IMR-90 (cell line): ENCODE measurements at regions not wholly inside any gene's neighbourhood (a gene's known extent, or its start where the extent isn't known, plus 50 kb on each side); places are given as distances from the start of the nearest gene placed in this dataset.

Experiments
- ATAC-seq: fragments of 200-7000 bp; cut with Tn5 transposase; 2 replicates; pipeline ENCODE4 v1.9.1; 2020; ENCODE audit warnings: low read depth, mild to moderate bottlenecking, moderate library complexity
- BruUV-seq: library from RNA; stranded (reverse); fragments of 400-500 nt; replicated peaks from 2 replicates; lab custom pipeline; 2021; lab: Mats Ljungman, UMichigan
- CTCF ChIA-PET: fragments of 300-600 bp; formaldehyde crosslinking; extraction: SDS; loops from one replicate; lab custom pipeline; 2021; ENCODE audit warnings: antibody characterized with exemption; lab: Yijun Ruan, JAX
- POLR2A ChIA-PET: fragments of 300-600 bp; sonication (Branson Sonifier 250); formaldehyde crosslinking; loops from one replicate; lab custom pipeline; 2022; ENCODE audit warnings: antibody characterized with exemption; ENCODE audit not compliant: unreplicated experiment; lab: Charles Lee
- DNase-seq: peaks from one replicate; pipeline ENCODE4 v3.0.0; 2013
- H2AFZ ChIP-seq: replicated peaks from 2 replicates; pipeline ENCODE3; 2013; ENCODE audit warnings: low read length, mild to moderate bottlenecking; ENCODE audit not compliant: poor library complexity
- H2AK5ac ChIP-seq: 2 replicates; pipeline ENCODE4 v1.6.1; 2013; ENCODE audit warnings: low read depth, low read length, inconsistent platforms
- H2AK9ac ChIP-seq: replicated peaks from 2 replicates; pipeline ENCODE3; 2013; ENCODE audit warnings: mild to moderate bottlenecking, low read depth, low read length, moderate library complexity; ENCODE audit not compliant: poor library complexity
- H2BK120ac ChIP-seq: 2 replicates; pipeline ENCODE4 v1.6.1; 2013; ENCODE audit warnings: low read depth, low read length, inconsistent platforms
- H2BK15ac ChIP-seq: 3 replicates; pipeline ENCODE4 v1.6.1; 2013; ENCODE audit warnings: low read depth, low read length, inconsistent platforms
- H2BK20ac ChIP-seq: 2 replicates; pipeline ENCODE4 v1.6.1; 2013; ENCODE audit warnings: low read depth, mild to moderate bottlenecking, inconsistent platforms, low read length, moderate library complexity
- H2BK5ac ChIP-seq: 2 replicates; pipeline ENCODE4 v1.6.1; 2013; ENCODE audit warnings: mild to moderate bottlenecking, low read depth, low read length, inconsistent platforms; ENCODE audit not compliant: poor library complexity, severe bottlenecking
- H3K14ac ChIP-seq: replicated peaks from 2 replicates; pipeline ENCODE4 v1.6.1; 2013; ENCODE audit warnings: low read depth, low read length, inconsistent platforms
- H3K18ac ChIP-seq: 2 replicates; pipeline ENCODE4 v1.6.1; 2013; ENCODE audit warnings: low read depth, low read length, control low read depth
- H3K23ac ChIP-seq: 2 replicates; pipeline ENCODE4 v1.6.1; 2013; ENCODE audit warnings: low read depth, low read length, inconsistent platforms
- H3K27ac ChIP-seq: 2 replicates; pipeline ENCODE4 v1.5.1; 2013; ENCODE audit warnings: mild to moderate bottlenecking, control low read depth, low read length; ENCODE audit not compliant: insufficient read depth
- H3K27me3 ChIP-seq: 2 replicates; pipeline ENCODE4 v1.6.1; 2013; ENCODE audit warnings: low read length; ENCODE audit not compliant: control insufficient read depth, insufficient read depth
- H3K36me3 ChIP-seq: 2 replicates; pipeline ENCODE4 v1.6.1; 2013; ENCODE audit warnings: low read length, mixed read lengths; ENCODE audit not compliant: control insufficient read depth, insufficient read depth
- H3K4ac ChIP-seq: 2 replicates; pipeline ENCODE4 v1.6.1; 2013; ENCODE audit warnings: low read depth, low read length, inconsistent platforms
- H3K4me1 ChIP-seq: 2 replicates; pipeline ENCODE4 v1.6.1; 2013; ENCODE audit warnings: low read length, mixed read lengths; ENCODE audit not compliant: control insufficient read depth, insufficient read depth
- H3K4me2 ChIP-seq: 2 replicates; pipeline ENCODE4 v1.6.1; 2013; ENCODE audit warnings: low read depth, mild to moderate bottlenecking, control low read depth, low read length, moderate library complexity
- H3K4me3 ChIP-seq: 2 replicates; pipeline ENCODE4 v1.5.1; 2013; ENCODE audit warnings: low read depth, mild to moderate bottlenecking, control low read depth, low read length, moderate library complexity; ENCODE audit not compliant: insufficient read depth
- H3K56ac ChIP-seq: 2 replicates; pipeline ENCODE4 v1.6.1; 2013; ENCODE audit warnings: low read length, inconsistent platforms; ENCODE audit not compliant: insufficient read depth; ENCODE audit errors: extremely low read depth
- H3K79me1 ChIP-seq, 2 experiments: 2 replicates each; pipeline ENCODE4 v1.6.1; 2013; ENCODE audit warnings: low read length in 2 of 2, inconsistent platforms in 1 of 2, low read depth in 1 of 2
- H3K9ac ChIP-seq: 2 replicates; pipeline ENCODE4 v1.6.1; 2013; ENCODE audit warnings: low read depth, low read length, control low read depth
- H3K9me1 ChIP-seq: 2 replicates; pipeline ENCODE4 v1.6.1; 2013; ENCODE audit warnings: low read length, inconsistent platforms; ENCODE audit not compliant: insufficient read depth
- H3K9me3 ChIP-seq: 2 replicates; pipeline ENCODE4 v1.6.1; 2013; ENCODE audit warnings: low read length; ENCODE audit not compliant: control insufficient read depth, insufficient read depth
- H4K20me1 ChIP-seq: 2 replicates; pipeline ENCODE4 v1.6.1; 2013; ENCODE audit warnings: low read length, inconsistent platforms; ENCODE audit not compliant: insufficient read depth
- H4K5ac ChIP-seq: 2 replicates; pipeline ENCODE4 v1.6.1; 2013; ENCODE audit warnings: mild to moderate bottlenecking, low read depth, low read length, control low read depth
- H4K8ac ChIP-seq, 2 experiments: 2 replicates each; pipeline ENCODE4 v1.6.1; 2013; ENCODE audit warnings: low read depth in 2 of 2, low read length in 2 of 2, control low read depth in 1 of 2, inconsistent platforms in 1 of 2
- H4K91ac ChIP-seq: 2 replicates; pipeline ENCODE4 v1.6.1; 2013; ENCODE audit warnings: low read depth, low read length, inconsistent platforms; ENCODE audit not compliant: insufficient read depth
- BHLHE40 ChIP-seq: fragments of 150-350 bp; IDR thresholded peaks from 2 replicates; pipeline ENCODE4 v1.6.1; 2016; ENCODE audit warnings: mild to moderate bottlenecking, low read depth, low read length
- SMC3 ChIP-seq: fragments of 150-350 bp; IDR thresholded peaks from 2 replicates; pipeline ENCODE4 v1.6.1; 2016; ENCODE audit warnings: low read depth, mild to moderate bottlenecking, antibody characterized with exemption, low read length, moderate library complexity
- WGBS, 2 experiments: methylation state at CpG; one replicate each; pipeline versions ENCODE4 v1.1.5 to v1.1.7; 2013; ENCODE audit warnings: missing lambda C conversion rate in 2 of 2; ENCODE audit not compliant: insufficient read length in 1 of 2; ENCODE audit errors: extremely low coverage in 2 of 2; 5-methylcytosine and 5-hydroxymethylcytosine counted together
- dilution Hi-C: fragments of 300-500 bp; cut with HindIII; formaldehyde crosslinking; loops from one replicate; pipeline ENCODE4 v1.14.3; 2018; ENCODE audit warnings: low sequenced_read_pairs; ENCODE audit not compliant: unreplicated experiment
- in situ Hi-C: fragments of 300-500 bp; cut with MboI; formaldehyde crosslinking; loops from 3 replicates; pipeline ENCODE4 v1.14.3; 2019; ENCODE audit warnings: low sequenced_read_pairs, inconsistent platforms, mixed read lengths
- intact Hi-C: fragments of 100-400 bp; cut with micrococcal nuclease; formaldehyde crosslinking; loops from 2 replicates; pipeline ENCODE4 v1.10.0; 2022

DNA sequence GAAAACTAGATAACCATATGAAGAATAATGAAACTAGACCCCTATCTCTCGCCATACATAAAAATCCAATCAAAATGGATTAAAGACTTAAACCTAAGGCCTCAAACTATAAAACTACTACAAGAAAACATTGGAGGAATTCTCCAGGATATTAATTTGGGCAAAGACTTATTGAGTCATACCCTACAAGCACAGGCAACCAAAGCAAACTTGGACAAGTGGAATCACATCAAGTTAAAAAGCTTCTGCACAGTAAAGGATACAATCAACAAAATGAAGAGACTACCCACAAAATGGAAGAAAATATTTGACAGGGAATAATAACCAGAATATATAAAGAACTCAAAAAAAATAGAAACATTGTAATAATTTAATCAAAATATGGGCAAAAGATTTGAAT, 505.4 kb downstream of the KCNT2 start:
- Histone ChIP-seq H3K4me1 (no peaks in the 10 kb centered on the region), H4K8ac (no peak overlapping the region), H3K36me3 (no peaks in the 10 kb centered on the region), H3K79me1 (no peaks in the 10 kb centered on the region), H4K20me1 (no peaks in the 10 kb centered on the region), H2AK9ac (no peak overlapping the region), H3K27me3 (no peaks in the 10 kb centered on the region), H2BK20ac (no peak overlapping the region), H3K56ac (no peak overlapping the region), H2AFZ (no peak overlapping the region), H3K4ac (no peak overlapping the region), H4K91ac (no peak overlapping the region), H3K4me2 (no peak overlapping the region), H3K14ac (no peak overlapping the region), H2BK15ac (no peak overlapping the region), H3K9me3 (peaks cover 4% of the 10 kb centered on the region; the same call in 1 of the 2 replicates), H3K9ac (no peak overlapping the region), H2AK5ac (no peak overlapping the region), H2BK120ac (no peak overlapping the region), H3K27ac (no peak overlapping the region), H3K18ac (no peak overlapping the region), H4K5ac (no peak overlapping the region), H2BK5ac (no peak overlapping the region), H3K4me3 (no peak overlapping the region), H3K9me1 (no peaks in the 10 kb centered on the region), H3K23ac (no peak overlapping the region)
- dilution Hi-C loops (no loop called here), in situ Hi-C loops (no loop called here), intact Hi-C loops (no loop called here)
- ChIA-PET CTCF (no interaction called here), POLR2A (no interaction called here)
- no peak for TF ChIP-seq SMC3
- no peak for TF ChIP-seq BHLHE40
- no TSS peak for BruUV-seq
- no CpG with 5 or more reads among the region's 1 CpG for WGBS, 2 experiments
- no peak for DNase-seq
- no peak for ATAC-seq
